Pancreas (tissue), 10 donors: ENCODE measurements at regions not wholly inside any gene's neighbourhood (a gene's known extent, or its start where the extent isn't known, plus 50 kb on each side); places are given as distances from the start of the nearest gene placed in this dataset.

Experiments used
- ATAC-seq, 4 donors: fragments of 200-7000 bp; cut with Tn5 transposase; one replicate each; pipeline versions ENCODE4 v1.8.0 to v1.9.1; 2020; ENCODE audit warnings: mild to moderate bottlenecking in 4 of 4, moderate library complexity in 4 of 4
- DNase-seq, 6 donors: peaks; one replicate each; pipeline ENCODE4 v3.0.0-alpha.2; 2020
- FAIRE-seq: peaks from 2 replicates; lab custom pipeline; 2012; peaks lifted over from hg19 to GRCh38; lab: Jason Lieb, UNC
- H3K27ac ChIP-seq, 4 donors: fragments of 200-600 bp; sonication (generic); 1 replicate in 3 of 4; 2 replicates in 1 of 4; pipeline versions ENCODE4 v1.5.0 to v1.8.0; 2020
- H3K27me3 ChIP-seq, 4 donors: fragments of 200-600 bp; one replicate each; pipeline ENCODE4 v1.8.0; 2021
- H3K36me3 ChIP-seq, 3 donors: fragments of 200-600 bp; sonication (generic) in 1 of 3; one replicate each; pipeline versions ENCODE4 v1.5.0 to v1.8.0; 2020 to 2021
- H3K4me1 ChIP-seq, 3 donors: fragments of 200-600 bp; one replicate each; pipeline ENCODE4 v1.8.0; 2021
- H3K4me3 ChIP-seq, 4 donors: fragments of 200-600 bp; sonication (generic) in 2 of 4; one replicate each; pipeline versions ENCODE4 v1.5.0 to v1.8.0; 2020 to 2021
- H3K9me3 ChIP-seq, 4 donors: fragments of 200-600 bp; one replicate each; pipeline ENCODE4 v1.8.0; 2021
- CTCF ChIP-seq, 4 donors: fragments of 200-600 bp; sonication (generic) in 3 of 4; IDR thresholded peaks; one replicate each; pipeline versions ENCODE4 v1.5.0 to v1.8.0; 2021; ENCODE audit warnings: antibody characterized with exemption in 4 of 4
- WGBS, 2 donors: extraction: QIAGEN DNeasy Blood & Tissue Kit; methylation state at CpG; one replicate each; pipeline ENCODE4 v1.1.7; 2013; 5-methylcytosine and 5-hydroxymethylcytosine counted together
- intact Hi-C, 3 donors: fragments of 100-400 bp; cut with DNase I; formaldehyde crosslinking; loops; one replicate each; pipeline versions ENCODE4 v1.11.1 to v1.14.2; 2022
- donor health status: healthy with polysubstance abuse.
- donor health status: DM: no; HTN: no; CAD: no; lungs with moderate emphysema.
- donor health status: DM: no; HTN: no; CAD: no.
- donor health status: control.
- donor health status: control.
- donor health status: Bipolar disorder and iron deficiency.
- donor health status: DM: yes; HTN: yes; CAD: no.
- donor health status: DM: no; HTN: no; CAD: no.
- donor health status: DM: no; HTN: no; CAD: no.
- donor health status: DM: yes; HTN: yes; CAD: no.

- Histone ChIP-seq H3K4me1 (no peaks in the 10 kb centered on the region), H3K27ac (no peak overlapping the region), H3K27me3 (no peaks in the 10 kb centered on the region), H3K36me3 (no peaks in the 10 kb centered on the region), H3K9me3 (no peaks in the 10 kb centered on the region), H3K4me3 (no peak overlapping the region)
- FAIRE-seq (no peak), DNase-seq (no peak), ATAC-seq (no peak)
- intact Hi-C loops = no loop called here
- 85 to 91% methylated on average over 6 of the region's 6 CpGs for WGBS, 2 donors
- TF ChIP-seq CTCF (IDR thresholded peaks at IDR 0.05) = no peak
Measured at GRCh38 chr16:66277311-66278070, 89.0 kb upstream of the CDH5 start.

- ATAC-seq = peak; percentile 50 to 78 (median 76)
Measured at GRCh38 chr16:66275775-66276428, 90.6 kb upstream of the CDH5 start.

GRCh38 chr16:66274335-66275110 is 92.0 kb upstream of the CDH5 start:
- intact Hi-C loops = no loop called here
- peak in 3 of 4 donors; percentile 37 to 45 (median 43) for ATAC-seq
- Histone ChIP-seq H3K36me3 (no peaks in the 10 kb centered on the region), H3K9me3 (no peaks in the 10 kb centered on the region), H3K4me1 (no peaks in the 10 kb centered on the region), H3K27ac (no peak overlapping the region), H3K27me3 (no peaks in the 10 kb centered on the region), H3K4me3 (no peak overlapping the region)
- no peak for FAIRE-seq
- peak in 1 of 4 donors; percentile 21 for TF ChIP-seq CTCF (IDR thresholded peaks at IDR 0.05)
- peak in 1 of 6 donors; percentile 31 for DNase-seq
- WGBS, 2 donors = 65 to 82% methylated on average over 9 of the region's 9 CpGs

More at GRCh38 chr16:66275775-66276428, 90.6 kb upstream of the CDH5 start:
- Histone ChIP-seq H3K9me3 (no peaks in the 10 kb centered on the region), H3K4me3 (no peak overlapping the region), H3K4me1 (no peaks in the 10 kb centered on the region), H3K27ac (no peak overlapping the region), H3K27me3 (no peaks in the 10 kb centered on the region), H3K36me3 (no peaks in the 10 kb centered on the region)
- FAIRE-seq = no peak
- intact Hi-C loops = no loop called here
- peak; percentile 33 to 49 (median 48) for TF ChIP-seq CTCF (IDR thresholded peaks at IDR 0.05)
- WGBS, 2 donors = 16 to 17% methylated on average over 6 of the region's 6 CpGs
- peak in 3 of 6 donors; percentile 20 to 48 (median 20) for DNase-seq

DNA sequence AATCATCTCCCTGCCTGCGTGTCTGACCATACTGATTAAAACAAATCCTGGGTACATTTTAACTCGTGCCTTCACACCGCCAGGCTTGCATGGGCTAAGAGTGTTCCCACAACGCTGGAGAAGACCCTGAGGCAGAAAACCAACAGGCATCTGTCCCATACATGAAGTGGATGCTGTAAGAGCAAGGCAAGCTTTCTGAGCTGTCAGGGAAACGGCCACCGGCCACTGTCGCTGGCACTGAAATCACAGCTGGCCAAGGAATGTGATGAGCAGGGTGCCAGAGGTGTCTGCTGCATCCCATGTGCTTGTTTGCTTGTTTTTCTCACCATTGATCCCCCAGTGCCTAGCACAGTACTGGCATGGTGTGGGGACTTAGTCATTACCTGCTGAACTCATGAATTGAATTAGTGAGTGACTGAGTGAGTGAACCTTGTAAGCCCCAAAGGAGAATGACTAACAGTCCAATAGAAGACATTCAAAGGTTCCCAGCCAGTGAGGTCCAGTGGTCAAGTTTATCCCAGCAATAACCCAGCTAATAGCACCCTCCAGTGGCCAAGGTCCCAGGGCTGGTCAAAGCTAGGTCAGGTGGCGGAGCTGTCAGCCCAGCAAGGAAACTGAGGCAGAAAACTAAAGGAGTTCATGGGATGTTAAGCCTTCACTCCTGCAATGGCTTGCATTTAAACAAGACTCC is 92.7 kb upstream of the CDH5 start:
- FAIRE-seq = no peak
- Histone ChIP-seq H3K27ac (no peak overlapping the region), H3K4me3 (no peak overlapping the region), H3K36me3 (no peaks in the 10 kb centered on the region), H3K4me1 (no peaks in the 10 kb centered on the region), H3K27me3 (no peaks in the 10 kb centered on the region), H3K9me3 (no peaks in the 10 kb centered on the region)
- no peak for TF ChIP-seq CTCF (IDR thresholded peaks at IDR 0.05)
- 61 to 72% methylated on average over 8 of the region's 8 CpGs for whole genome bisulfite sequencing, 2 donors
- no peak for DNase-seq
- intact Hi-C loops = no loop called here
- ATAC-seq = no peak
